Spleen (tissue), 7 donors: ENCODE measurements at regions not wholly inside any gene's neighbourhood (a gene's known extent, or its start where the extent isn't known, plus 50 kb on each side); places are given as distances from the start of the nearest gene placed in this dataset.

Source experiments
- POLR2A ChIP-seq, 3 donors: fragments of 450-650 bp; IDR thresholded peaks; one replicate each; pipeline ENCODE4 v1.5.1; 2017; ENCODE audit warnings: antibody characterized with exemption in 3 of 3, mild to moderate bottlenecking in 1 of 3
- TF ChIP-seq, protein P1 (sequence below), 11 experiments: fragments of 200-600 bp in 7 of 11; fragments of 450-650 bp in 4 of 11; sonication (generic) in 4 of 11; IDR thresholded peaks in 8 of 11; conservative IDR thresholded peaks in 3 of 11; 1 replicate in 7 of 11; 2 replicates in 4 of 11; pipeline versions ENCODE4 v1.4.0 to v1.8.0; 2016 to 2021; ENCODE audit warnings: antibody characterized with exemption in 11 of 11, inconsistent platforms in 4 of 11, mild to moderate bottlenecking in 1 of 11
- donor health status: DM: no; HTN: no; CAD: no; lungs with moderate emphysema.
- donor health status: DM: no; HTN: no; CAD: no.
- donor health status: DM: no; HTN: no; CAD: no.

DNA sequence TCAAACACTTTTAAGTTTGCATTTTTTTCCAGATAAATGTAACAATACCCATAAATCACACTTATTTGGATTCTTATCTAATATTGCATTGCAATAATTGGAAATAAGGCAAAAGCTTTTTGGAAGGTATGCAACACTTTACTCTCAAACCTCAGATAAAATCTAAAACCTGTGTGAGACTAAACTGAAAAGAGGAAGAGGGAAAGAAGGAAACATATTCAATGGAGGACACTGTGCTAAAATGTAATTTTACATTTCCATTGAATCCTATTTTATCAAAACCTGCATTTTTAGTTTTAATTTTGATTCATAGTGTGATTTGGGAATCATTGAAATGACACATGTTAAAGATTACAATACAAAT, 99.4 kb downstream of the HPGD start:
- TF ChIP-seq, protein P1, sequence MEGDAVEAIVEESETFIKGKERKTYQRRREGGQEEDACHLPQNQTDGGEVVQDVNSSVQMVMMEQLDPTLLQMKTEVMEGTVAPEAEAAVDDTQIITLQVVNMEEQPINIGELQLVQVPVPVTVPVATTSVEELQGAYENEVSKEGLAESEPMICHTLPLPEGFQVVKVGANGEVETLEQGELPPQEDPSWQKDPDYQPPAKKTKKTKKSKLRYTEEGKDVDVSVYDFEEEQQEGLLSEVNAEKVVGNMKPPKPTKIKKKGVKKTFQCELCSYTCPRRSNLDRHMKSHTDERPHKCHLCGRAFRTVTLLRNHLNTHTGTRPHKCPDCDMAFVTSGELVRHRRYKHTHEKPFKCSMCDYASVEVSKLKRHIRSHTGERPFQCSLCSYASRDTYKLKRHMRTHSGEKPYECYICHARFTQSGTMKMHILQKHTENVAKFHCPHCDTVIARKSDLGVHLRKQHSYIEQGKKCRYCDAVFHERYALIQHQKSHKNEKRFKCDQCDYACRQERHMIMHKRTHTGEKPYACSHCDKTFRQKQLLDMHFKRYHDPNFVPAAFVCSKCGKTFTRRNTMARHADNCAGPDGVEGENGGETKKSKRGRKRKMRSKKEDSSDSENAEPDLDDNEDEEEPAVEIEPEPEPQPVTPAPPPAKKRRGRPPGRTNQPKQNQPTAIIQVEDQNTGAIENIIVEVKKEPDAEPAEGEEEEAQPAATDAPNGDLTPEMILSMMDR (IDR thresholded peaks at IDR 0.05 in 8 of 11, conservative IDR thresholded peaks at IDR 0.05 in 3 of 11), result no peak
- no peak for TF ChIP-seq POLR2A (IDR thresholded peaks at IDR 0.05)
